GM23338 (cell line): ENCODE measurements at regions not wholly inside any gene's neighbourhood (a gene's known extent, or its start where the extent isn't known, plus 50 kb on each side); places are given as distances from the start of the nearest gene placed in this dataset.

Experiments
- ATAC-seq: fragments of 200-7000 bp; cut with Tn5 transposase; 3 replicates; pipeline ENCODE4 v1.9.1; 2020
- DNase-seq: peaks from one replicate; pipeline ENCODE4 v3.0.0-alpha.2; 2015; ENCODE audit warnings: low spot score
- H2AFZ ChIP-seq: fragments of 200-600 bp; sonication (generic); 2 replicates; pipeline ENCODE4 v1.8.0; 2016; ENCODE audit warnings: antibody characterized with exemption, mild to moderate bottlenecking, moderate library complexity
- H3F3A ChIP-seq: fragments of 200-600 bp; sonication (generic); replicated peaks from 2 replicates; pipeline ENCODE4 v1.8.0; 2017; ENCODE audit warnings: antibody characterized with exemption, mixed run types, low read depth
- H3K27ac ChIP-seq: fragments of 200-600 bp; sonication (generic); 2 replicates; pipeline ENCODE4 v1.6.1; 2016; ENCODE audit warnings: low read depth
- H3K27me3 ChIP-seq: fragments of 200-600 bp; sonication (generic); 2 replicates; pipeline ENCODE4 v1.8.0; 2016; ENCODE audit warnings: mild to moderate bottlenecking, mixed run types, moderate library complexity; ENCODE audit not compliant: insufficient read depth
- H3K36me3 ChIP-seq: fragments of 200-600 bp; sonication (generic); 2 replicates; pipeline ENCODE4 v1.8.0; 2016; ENCODE audit warnings: mild to moderate bottlenecking; ENCODE audit not compliant: insufficient read depth
- H3K4me1 ChIP-seq: fragments of 200-600 bp; sonication (generic); 2 replicates; pipeline ENCODE4 v1.8.0; 2016; ENCODE audit warnings: mild to moderate bottlenecking, moderate library complexity; ENCODE audit not compliant: insufficient read depth
- H3K4me2 ChIP-seq: fragments of 200-600 bp; sonication (generic); 2 replicates; pipeline ENCODE4 v1.7.1; 2017; ENCODE audit warnings: mixed run types
- H3K4me3 ChIP-seq: fragments of 200-600 bp; sonication (generic); 2 replicates; pipeline ENCODE4 v1.6.1; 2016; ENCODE audit warnings: mixed run types
- H3K79me2 ChIP-seq: fragments of 200-600 bp; sonication (generic); replicated peaks from 2 replicates; pipeline ENCODE4 v1.8.0; 2017; ENCODE audit warnings: mild to moderate bottlenecking; ENCODE audit not compliant: insufficient read depth
- H3K9me2 ChIP-seq: fragments of 200-600 bp; sonication (generic); 2 replicates; pipeline ENCODE4 v1.8.0; 2017; ENCODE audit not compliant: insufficient read depth
- H4K20me1 ChIP-seq: fragments of 200-600 bp; sonication (generic); replicated peaks from 2 replicates; pipeline ENCODE4 v1.8.0; 2017; ENCODE audit warnings: mild to moderate bottlenecking; ENCODE audit not compliant: insufficient read depth
- H3K27ac Mint-ChIP-seq: 2 replicates; pipeline ENCODE4 v1.8.0; 2020; ENCODE audit warnings: inconsistent platforms, mild to moderate bottlenecking, moderate library complexity, mixed read lengths
- H3K27me3 Mint-ChIP-seq: 3 replicates; pipeline ENCODE4 v1.8.0; 2022; ENCODE audit warnings: low read depth, mild to moderate bottlenecking, moderate library complexity, mixed read lengths, inconsistent platforms; ENCODE audit not compliant: insufficient read depth, poor library complexity
- H3K36me3 Mint-ChIP-seq: 3 replicates; pipeline ENCODE4 v1.8.0; 2021; ENCODE audit warnings: low read depth, mild to moderate bottlenecking, inconsistent platforms, moderate library complexity, mixed read lengths
- H3K4me1 Mint-ChIP-seq: 3 replicates; pipeline ENCODE4 v1.8.0; 2020; ENCODE audit warnings: mild to moderate bottlenecking, inconsistent platforms, mixed read lengths
- H3K4me3 Mint-ChIP-seq: 3 replicates; pipeline ENCODE4 v1.8.0; 2021; ENCODE audit warnings: moderate library complexity, mild to moderate bottlenecking, inconsistent platforms, mixed read lengths
- H3K9me3 Mint-ChIP-seq: 3 replicates; pipeline ENCODE4 v1.8.0; 2020; ENCODE audit warnings: moderate library complexity, mild to moderate bottlenecking, inconsistent platforms, mixed read lengths
- CREB1 ChIP-seq: fragments of 250-450 bp; sonication (Bioruptor Pico); IDR thresholded peaks from 2 replicates; pipeline ENCODE4 v1.5.0; 2020; ENCODE audit warnings: low read depth, mild to moderate bottlenecking, moderate library complexity
- CTCF ChIP-seq, 2 experiments: fragments of 200-600 bp in 1 of 2; sonication (generic) in 1 of 2; conservative IDR thresholded peaks; 2 replicates each; pipeline versions ENCODE4 v1.5.1 to v1.6.1; 2016 to 2017; ENCODE audit warnings: antibody characterized with exemption in 2 of 2, low read depth in 2 of 2, mild to moderate bottlenecking in 2 of 2, moderate library complexity in 1 of 2
- ETS1 ChIP-seq: IDR thresholded peaks from 2 replicates; pipeline ENCODE4 v1.6.1; 2016; ENCODE audit warnings: antibody characterized with exemption
- EZH2 ChIP-seq: fragments of 200-600 bp; sonication (generic); IDR thresholded peaks from one replicate; pipeline ENCODE4 v1.8.0; 2017; ENCODE audit warnings: antibody characterized with exemption, mild to moderate bottlenecking, low read depth; ENCODE audit not compliant: unreplicated experiment
- EZH2phosphoT487 ChIP-seq: fragments of 200-600 bp; sonication (generic); IDR thresholded peaks from one replicate; pipeline ENCODE4 v1.8.1; 2018; ENCODE audit warnings: antibody characterized with exemption; ENCODE audit not compliant: unreplicated experiment
- JUNB ChIP-seq: IDR thresholded peaks from one replicate; pipeline ENCODE4 v1.6.1; 2016; ENCODE audit warnings: antibody characterized with exemption; ENCODE audit not compliant: unreplicated experiment
- NANOG ChIP-seq: IDR thresholded peaks from 2 replicates; pipeline ENCODE4 v1.6.1; 2016; ENCODE audit warnings: antibody characterized with exemption, borderline replicate concordance
- POLR2AphosphoS5 ChIP-seq: IDR thresholded peaks from 2 replicates; pipeline ENCODE4 v1.6.1; 2016; ENCODE audit warnings: antibody characterized with exemption, low read depth
- STAT1 ChIP-seq: IDR thresholded peaks from one replicate; pipeline ENCODE4 v1.6.1; 2016; ENCODE audit warnings: antibody characterized with exemption; ENCODE audit not compliant: unreplicated experiment
- ZNF114 ChIP-seq: fragments of 250-450 bp; sonication (Bioruptor Pico); IDR thresholded peaks from 2 replicates; pipeline ENCODE4 v1.5.0; 2020; ENCODE audit warnings: mild to moderate bottlenecking, moderate library complexity
- ZNF331 ChIP-seq: fragments of 250-450 bp; sonication (Bioruptor Pico); IDR thresholded peaks from 2 replicates; pipeline ENCODE4 v1.5.0; 2020; ENCODE audit warnings: low read depth, mild to moderate bottlenecking, moderate library complexity

GRCh38 chr1:244287726-244288125 is 164.0 kb downstream of the ADSS2 start (continued):
- TF ChIP-seq ETS1 = no peak

- Histone ChIP-seq H4K20me1 (no peaks in the 10 kb centered on the region), H3K4me3 (no peak overlapping the region), H3K36me3 (no peaks in the 10 kb centered on the region), H3K79me2 (no peaks in the 10 kb centered on the region), H3K9me2 (no peaks in the 10 kb centered on the region), H3F3A (no peaks in the 10 kb centered on the region), H3K27me3 (no peaks in the 10 kb centered on the region), H3K4me1 (no peaks in the 10 kb centered on the region), H2AFZ (no peak overlapping the region), H3K4me2 (no peak overlapping the region), H3K27ac (no peak overlapping the region)
- DNase-seq (no peak), ATAC-seq (no peak)
- Mint-ChIP-seq H3K27me3 (peaks cover 7% of the 10 kb centered on the region), H3K4me1 (no peaks in the 10 kb centered on the region), H3K9me3 (peaks cover 8% of the 10 kb centered on the region; the same call in 1 of the 3 replicates), H3K4me3 (no peak overlapping the region), H3K36me3 (no peaks in the 10 kb centered on the region; the same call in 2 of the 3 replicates), H3K27ac (no peak overlapping the region)
- TF ChIP-seq ZNF331 (CRISPR knock-in tag) (no peak), CREB1 (CRISPR knock-in tag) (no peak), POLR2AphosphoS5 (no peak), ZNF114 (CRISPR knock-in tag) (no peak), EZH2phosphoT487 (no peak), CTCF (conservative IDR thresholded peaks at IDR 0.05; ENCODE audit: low read depth in 2 of 2) (no peak), NANOG (no peak), STAT1 (no peak), JUNB (no peak)
Observed at GRCh38 chr1:244288663-244289062, 163.0 kb downstream of the ADSS2 start.

- Histone ChIP-seq H3K36me3 (no peaks in the 10 kb centered on the region), H3K79me2 (no peaks in the 10 kb centered on the region), H2AFZ (no peak overlapping the region), H3K9me2 (no peaks in the 10 kb centered on the region), H3K4me1 (no peaks in the 10 kb centered on the region), H3K27me3 (no peaks in the 10 kb centered on the region), H4K20me1 (no peaks in the 10 kb centered on the region), H3F3A (no peaks in the 10 kb centered on the region), H3K4me3 (no peak overlapping the region), H3K27ac (no peak overlapping the region), H3K4me2 (no peak overlapping the region)
- Mint-ChIP-seq H3K27me3 (peaks cover 2% of the 10 kb centered on the region), H3K36me3 (no peaks in the 10 kb centered on the region; the same call in 2 of the 3 replicates), H3K9me3 (peaks cover 8% of the 10 kb centered on the region; the same call in 1 of the 3 replicates), H3K27ac (no peak overlapping the region), H3K4me3 (no peak overlapping the region), H3K4me1 (no peaks in the 10 kb centered on the region)
- DNase-seq (no peak), ATAC-seq (no peak)
- TF ChIP-seq ETS1 (no peak), EZH2 (no peak), EZH2phosphoT487 (no peak), CTCF (conservative IDR thresholded peaks at IDR 0.05; ENCODE audit: low read depth in 2 of 2) (no peak)
Observed at GRCh38 chr1:244289991-244290785, 161.5 kb downstream of the ADSS2 start.
